ENCODE measurements at regions not wholly inside any gene's neighbourhood (a gene's known extent, or its start where the extent isn't known, plus 50 kb on each side); places are given as distances from the start of the nearest gene placed in this dataset.
"Not testable (repeated sequence)": the region's sequence is repeated elsewhere in the genome, so short reads cannot be mapped to it uniquely, and the experiment has no call there.

DNA sequence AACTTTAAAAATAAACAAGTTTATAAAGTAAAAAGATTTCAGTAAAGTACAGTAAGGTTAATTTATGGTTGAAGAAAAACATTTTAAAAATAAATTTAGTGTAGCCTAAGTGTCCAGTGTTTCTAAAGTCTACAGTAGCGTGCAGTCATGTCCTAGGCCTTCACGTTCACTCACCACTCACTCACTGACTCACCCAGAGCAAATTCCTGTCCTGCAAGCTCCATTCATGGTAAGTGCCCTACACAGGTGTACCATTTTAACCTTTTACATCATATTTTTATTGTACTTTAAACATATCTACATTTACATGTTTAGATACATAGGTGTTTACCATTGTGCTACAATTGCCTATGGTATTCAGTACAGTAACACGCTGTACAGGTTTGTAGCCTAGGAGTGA is 81.4 kb downstream of the PRL start:
- not testable (repeated sequence) for TF ChIP-seq EZH2 (IDR thresholded peaks at IDR 0.05; ENCODE audit: insufficient read depth, low read length)
- TF ChIP-seq, protein P1, sequence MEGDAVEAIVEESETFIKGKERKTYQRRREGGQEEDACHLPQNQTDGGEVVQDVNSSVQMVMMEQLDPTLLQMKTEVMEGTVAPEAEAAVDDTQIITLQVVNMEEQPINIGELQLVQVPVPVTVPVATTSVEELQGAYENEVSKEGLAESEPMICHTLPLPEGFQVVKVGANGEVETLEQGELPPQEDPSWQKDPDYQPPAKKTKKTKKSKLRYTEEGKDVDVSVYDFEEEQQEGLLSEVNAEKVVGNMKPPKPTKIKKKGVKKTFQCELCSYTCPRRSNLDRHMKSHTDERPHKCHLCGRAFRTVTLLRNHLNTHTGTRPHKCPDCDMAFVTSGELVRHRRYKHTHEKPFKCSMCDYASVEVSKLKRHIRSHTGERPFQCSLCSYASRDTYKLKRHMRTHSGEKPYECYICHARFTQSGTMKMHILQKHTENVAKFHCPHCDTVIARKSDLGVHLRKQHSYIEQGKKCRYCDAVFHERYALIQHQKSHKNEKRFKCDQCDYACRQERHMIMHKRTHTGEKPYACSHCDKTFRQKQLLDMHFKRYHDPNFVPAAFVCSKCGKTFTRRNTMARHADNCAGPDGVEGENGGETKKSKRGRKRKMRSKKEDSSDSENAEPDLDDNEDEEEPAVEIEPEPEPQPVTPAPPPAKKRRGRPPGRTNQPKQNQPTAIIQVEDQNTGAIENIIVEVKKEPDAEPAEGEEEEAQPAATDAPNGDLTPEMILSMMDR (IDR thresholded peaks at IDR 0.05; ENCODE audit: insufficient read depth, low read depth, low read length) = not testable (repeated sequence)
